ENCODE measurements at regions not wholly inside any gene's neighbourhood (a gene's known extent, or its start where the extent isn't known, plus 50 kb on each side); places are given as distances from the start of the nearest gene placed in this dataset.

- DNase-seq (ENCODE audit: low spot score) = no peak
Measured at GRCh38 chr11:134908583-134908982, 496.5 kb upstream of the B3GAT1 start.

GRCh38 chr11:134907636-134908035 is 495.6 kb upstream of the B3GAT1 start:
- no peak for DNase-seq (ENCODE audit: low spot score)

GRCh38 chr11:134906356-134906955 is 494.4 kb upstream of the B3GAT1 start:
- DNase-seq (ENCODE audit: low spot score) = no peak

GRCh38 chr11:134905928-134906327 is 493.9 kb upstream of the B3GAT1 start:
- no peak for DNase-seq (ENCODE audit: low spot score)

- no peak for DNase-seq (ENCODE audit: low spot score)
Measured at GRCh38 chr11:134905517-134905916, 493.5 kb upstream of the B3GAT1 start.

- no peak for DNase-seq (ENCODE audit: low spot score)
Measured at GRCh38 chr11:134904103-134904790, 492.2 kb upstream of the B3GAT1 start.

GRCh38 chr11:134901955-134902918 is 490.2 kb upstream of the B3GAT1 start:
- DNase-seq (ENCODE audit: low spot score) = no peak

GRCh38 chr11:134901542-134901941 is 489.5 kb upstream of the B3GAT1 start:
- DNase-seq (ENCODE audit: low spot score) = no peak

- no peak for DNase-seq (ENCODE audit: low spot score)
Measured at GRCh38 chr11:134893810-134894685, 482.0 kb upstream of the B3GAT1 start.

GRCh38 chr11:134890446-134890845 is 478.4 kb upstream of the B3GAT1 start:
- DNase-seq (ENCODE audit: low spot score) = no peak

- DNase-seq (ENCODE audit: low spot score) = no peak
Measured at GRCh38 chr11:134889832-134890231, 477.8 kb upstream of the B3GAT1 start.

- DNase-seq (ENCODE audit: low spot score) = no peak
Measured at GRCh38 chr11:134888821-134889220, 476.8 kb upstream of the B3GAT1 start.

- no peak for DNase-seq (ENCODE audit: low spot score)
Measured at GRCh38 chr11:134887896-134888295, 475.9 kb upstream of the B3GAT1 start.

GRCh38 chr11:134883484-134883883 is 471.4 kb upstream of the B3GAT1 start:
- no peak for DNase-seq (ENCODE audit: low spot score)

- DNase-seq (ENCODE audit: low spot score) = no peak
Measured at GRCh38 chr11:134882671-134883297, 470.7 kb upstream of the B3GAT1 start.

GRCh38 chr11:134882141-134882540 is 470.1 kb upstream of the B3GAT1 start:
- no peak for DNase-seq (ENCODE audit: low spot score)

- DNase-seq (ENCODE audit: low spot score) = no peak
Measured at GRCh38 chr11:134880788-134881187, 468.7 kb upstream of the B3GAT1 start.

GRCh38 chr11:134879931-134880330 is 467.9 kb upstream of the B3GAT1 start:
- DNase-seq (ENCODE audit: low spot score) = no peak

- DNase-seq (ENCODE audit: low spot score) = no peak
Measured at GRCh38 chr11:134879341-134879740, 467.3 kb upstream of the B3GAT1 start.

GRCh38 chr11:134878785-134879184 is 466.7 kb upstream of the B3GAT1 start:
- no peak for DNase-seq (ENCODE audit: low spot score)

GRCh38 chr11:134876226-134876625 is 464.2 kb upstream of the B3GAT1 start:
- no peak for DNase-seq (ENCODE audit: low spot score)

Data from RKO (cell line).